HG02759 (cell line): ENCODE measurements at regions not wholly inside any gene's neighbourhood (a gene's known extent, or its start where the extent isn't known, plus 50 kb on each side); places are given as distances from the start of the nearest gene placed in this dataset.

Experiments used
- ATAC-seq: cut with Tn5 transposase; IDR thresholded peaks from one replicate; pipeline ENCODE4 v1.9.1; 2021; ENCODE audit warnings: mild to moderate bottlenecking, moderate library complexity; ENCODE audit not compliant: unreplicated experiment

DNA sequence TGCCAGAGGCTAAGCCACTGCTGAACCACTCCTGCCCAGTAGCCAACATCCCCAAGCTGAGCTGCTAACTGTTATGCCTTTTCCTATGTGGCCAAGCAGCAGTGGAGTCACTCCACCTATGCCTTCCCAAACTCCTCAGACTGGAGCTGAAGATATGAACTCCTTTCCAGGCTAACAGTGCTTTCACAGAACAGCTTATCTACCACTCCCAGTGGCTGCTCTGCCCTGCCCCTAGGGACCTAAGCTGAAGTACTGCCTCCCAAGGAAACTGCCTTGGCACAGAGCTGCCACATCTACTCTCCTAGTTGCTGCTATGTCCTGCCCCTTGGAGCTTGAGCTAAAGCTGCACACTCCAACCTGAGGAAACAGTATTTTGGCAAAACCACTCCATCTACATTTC, 275.9 kb downstream of the RBM43 start:
- no peak for ATAC-seq

DNA sequence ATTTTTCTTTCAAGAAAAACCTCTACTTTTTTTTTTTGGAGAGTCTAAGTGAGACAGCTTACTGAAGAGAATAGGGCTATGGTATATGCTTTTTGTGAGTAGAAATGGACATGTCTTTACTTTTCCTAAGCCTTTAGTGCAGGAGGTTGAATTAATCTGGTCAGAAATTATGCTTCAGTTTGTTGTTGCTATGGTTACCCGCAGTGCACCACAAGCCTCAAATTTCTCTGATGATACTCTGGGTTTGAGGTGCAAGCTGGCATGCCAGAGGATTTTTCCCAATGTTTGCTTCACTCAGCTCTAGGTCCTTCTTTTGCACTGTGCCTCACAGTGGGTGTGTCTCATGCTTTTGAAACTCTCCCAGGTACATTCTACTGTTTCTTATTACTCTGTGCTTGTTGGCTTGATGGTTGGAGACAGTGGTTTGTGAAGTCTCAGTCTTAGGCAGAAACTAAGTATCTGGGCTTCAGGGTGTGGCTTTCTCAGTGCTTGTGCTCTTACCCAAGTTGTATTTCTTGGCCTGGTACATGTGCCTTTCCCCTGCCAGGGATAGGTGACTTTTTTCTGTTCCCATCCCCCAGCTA, 278.3 kb downstream of the RBM43 start:
- ATAC-seq = no peak

DNA sequence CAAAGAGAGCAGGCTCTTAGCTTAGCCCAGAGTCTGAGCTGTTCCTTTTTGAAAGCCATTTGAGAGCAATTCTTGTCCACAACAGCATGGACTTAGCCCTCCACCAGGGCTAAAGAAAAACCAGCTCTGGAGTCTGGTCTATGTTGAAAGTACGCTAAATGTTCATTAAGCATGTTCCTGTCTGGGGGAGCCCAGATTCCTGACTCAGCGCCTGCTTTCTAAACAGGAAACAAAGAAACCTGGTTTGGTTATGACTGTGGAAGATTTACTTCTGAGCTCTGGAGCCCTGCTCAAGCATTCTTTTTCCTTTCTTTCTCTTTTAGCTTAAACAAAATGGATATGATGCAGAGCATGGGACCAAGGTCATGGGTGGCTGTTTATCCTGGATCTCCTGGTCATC, 279.8 kb downstream of the RBM43 start:
- ATAC-seq = no peak

- no peak for ATAC-seq
Observed at GRCh38 chr2:150978053-150978452, 283.6 kb downstream of the RBM43 start.

DNA sequence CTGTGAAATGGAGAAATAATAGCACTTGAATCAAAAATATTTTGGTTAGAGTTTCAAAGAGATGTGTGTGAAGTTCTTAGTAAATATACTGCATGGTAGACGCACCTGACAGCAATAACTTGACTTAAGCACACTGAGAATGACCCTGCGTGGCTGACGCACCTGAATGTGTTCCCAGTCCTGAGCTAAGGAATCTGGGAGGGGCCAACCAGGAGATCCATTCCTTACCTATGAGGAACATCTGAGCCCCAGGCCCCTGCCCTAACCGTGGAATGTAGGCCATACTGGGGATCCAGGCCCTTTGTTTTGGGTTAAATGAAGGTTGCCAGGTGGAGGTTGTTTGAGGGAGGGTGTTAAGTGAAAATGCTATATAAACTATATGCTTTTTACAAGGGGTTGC, 284.4 kb downstream of the RBM43 start:
- no peak for ATAC-seq

DNA sequence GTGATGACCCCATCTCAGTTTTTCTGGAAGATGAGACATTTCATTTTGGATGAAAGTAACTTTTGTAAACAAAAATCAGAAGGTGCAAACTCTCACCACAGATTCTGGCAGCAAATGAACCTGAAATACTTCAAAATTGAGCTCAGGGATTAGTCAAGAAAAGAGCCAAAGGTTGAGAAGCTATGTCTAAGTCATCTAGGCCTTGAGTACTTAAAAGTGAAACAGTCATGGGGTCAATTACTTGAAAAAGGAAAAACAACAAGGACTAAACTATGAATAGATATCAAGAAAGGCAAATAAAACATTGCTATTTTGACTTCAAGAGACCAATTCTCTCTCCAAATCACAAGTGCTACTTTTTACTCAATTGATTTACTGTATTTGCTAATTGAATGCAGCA, 285.1 kb downstream of the RBM43 start:
- ATAC-seq = no peak

DNA sequence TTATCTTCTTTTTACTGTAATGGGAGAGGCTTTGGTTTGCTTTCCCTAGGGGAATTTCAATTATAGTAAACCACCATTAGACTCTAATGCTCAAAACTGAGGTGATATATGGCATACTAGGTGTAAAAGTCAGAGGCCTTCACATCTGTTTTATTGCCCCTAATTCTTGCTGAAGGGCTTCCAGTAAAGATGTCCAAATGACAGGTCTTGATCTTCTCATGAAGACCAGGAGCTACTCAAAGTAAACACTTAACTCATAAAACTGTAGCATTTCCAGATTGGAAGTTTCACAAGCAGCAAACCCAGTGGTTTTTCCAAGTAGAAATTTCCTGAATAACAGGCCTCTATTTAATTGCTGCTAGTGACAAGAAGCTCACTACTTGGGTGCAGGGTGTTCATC, 286.8 kb downstream of the RBM43 start:
- ATAC-seq = no peak

DNA sequence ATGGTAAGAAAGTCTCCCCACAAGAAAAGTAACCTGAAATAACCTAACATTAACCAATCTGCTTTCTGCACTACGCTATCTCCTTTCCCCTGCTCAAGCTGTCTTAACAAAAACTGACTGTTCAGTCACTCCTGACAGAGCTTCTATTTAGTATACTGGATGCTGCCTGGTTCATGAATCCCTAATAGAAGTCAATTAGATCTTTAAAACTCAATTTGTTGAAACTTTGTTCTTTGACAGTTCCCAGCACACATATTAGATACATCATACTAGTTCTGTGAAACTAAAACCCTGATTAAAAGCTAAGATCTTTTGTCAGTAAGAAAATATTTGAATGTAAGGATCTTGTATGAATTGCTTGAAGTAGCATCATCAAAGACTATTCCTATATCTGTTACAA, 287.4 kb downstream of the RBM43 start:
- no peak for ATAC-seq

DNA sequence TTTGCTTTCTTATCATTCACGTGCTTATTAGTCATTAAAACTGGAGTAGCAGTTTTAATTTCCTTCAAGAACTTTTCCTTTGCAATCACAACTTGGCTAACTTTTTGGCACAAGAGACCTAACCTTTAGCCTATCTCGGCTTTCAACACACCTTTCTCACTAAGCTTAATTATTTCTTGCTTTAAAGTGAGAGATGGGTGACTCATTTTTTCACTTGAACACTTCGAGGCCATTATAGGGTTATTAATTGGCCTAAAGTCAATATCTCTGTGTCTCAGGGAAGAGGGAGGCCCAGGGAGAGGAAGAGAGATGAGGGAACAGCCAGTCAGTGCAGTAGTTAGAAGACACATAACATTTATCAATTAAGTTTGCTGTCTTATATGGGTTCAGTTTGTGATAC, 289.8 kb downstream of the RBM43 start:
- no peak for ATAC-seq

DNA sequence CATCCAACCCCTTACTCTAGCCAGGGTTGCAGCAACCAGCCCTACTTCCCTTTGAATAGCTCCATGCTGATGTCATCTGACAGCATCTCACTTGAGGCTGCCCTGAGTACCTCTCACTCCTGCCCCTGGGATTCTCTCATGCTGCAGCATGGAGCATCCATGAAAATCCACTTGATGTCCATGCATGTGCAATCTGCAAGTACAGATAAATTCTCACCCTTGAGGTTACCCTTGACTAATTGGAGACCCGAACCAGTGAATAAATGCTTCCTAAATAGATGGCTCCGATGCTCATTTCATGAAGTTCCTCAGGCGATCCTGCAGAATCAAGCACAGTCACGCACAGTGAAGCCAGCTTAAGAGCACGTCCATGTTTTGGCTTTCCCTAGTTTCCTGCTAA, 298.3 kb downstream of the RBM43 start:
- ATAC-seq = no peak

DNA sequence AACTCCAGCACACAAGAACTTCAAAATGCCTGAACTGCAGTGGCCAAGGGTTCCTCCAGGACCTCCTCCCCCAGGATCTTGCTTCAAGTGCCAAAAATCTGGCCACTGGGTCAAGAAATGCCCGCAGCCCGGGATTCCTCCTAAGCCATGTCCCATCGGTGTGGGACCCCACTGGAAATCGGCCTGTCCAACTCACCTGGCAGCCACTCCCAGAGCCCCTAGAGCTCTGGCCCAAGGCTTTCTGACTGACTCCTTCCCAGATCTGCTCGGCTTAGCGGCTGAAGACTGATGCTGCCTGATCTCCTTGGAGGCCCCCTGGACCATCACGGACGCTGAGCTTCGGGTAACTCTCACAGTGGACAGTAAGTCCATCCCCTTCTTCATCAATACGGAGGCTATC, 306.4 kb downstream of the RBM43 start:
- no peak for ATAC-seq

DNA sequence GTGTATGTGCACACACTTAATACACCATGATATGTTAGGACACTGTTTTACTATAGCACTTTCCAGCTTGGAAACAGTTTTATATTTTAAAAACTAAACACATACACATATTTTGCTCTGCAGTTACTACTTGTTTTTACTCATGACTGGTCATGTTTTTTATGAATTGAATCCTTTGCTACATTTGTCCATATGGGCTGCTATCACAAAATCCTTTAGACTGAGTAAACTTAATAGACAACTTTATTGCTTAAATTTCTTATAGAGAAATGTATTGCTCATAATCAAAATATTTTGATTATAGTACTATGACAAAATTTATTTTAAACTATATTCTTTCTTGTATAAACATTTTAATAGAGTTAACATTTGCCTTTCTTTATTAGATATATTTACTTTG, 314.8 kb downstream of the RBM43 start:
- ATAC-seq = no peak

GRCh38 chr2:150944315-150944714, 317.3 kb downstream of the RBM43 start:
- no peak for ATAC-seq

DNA sequence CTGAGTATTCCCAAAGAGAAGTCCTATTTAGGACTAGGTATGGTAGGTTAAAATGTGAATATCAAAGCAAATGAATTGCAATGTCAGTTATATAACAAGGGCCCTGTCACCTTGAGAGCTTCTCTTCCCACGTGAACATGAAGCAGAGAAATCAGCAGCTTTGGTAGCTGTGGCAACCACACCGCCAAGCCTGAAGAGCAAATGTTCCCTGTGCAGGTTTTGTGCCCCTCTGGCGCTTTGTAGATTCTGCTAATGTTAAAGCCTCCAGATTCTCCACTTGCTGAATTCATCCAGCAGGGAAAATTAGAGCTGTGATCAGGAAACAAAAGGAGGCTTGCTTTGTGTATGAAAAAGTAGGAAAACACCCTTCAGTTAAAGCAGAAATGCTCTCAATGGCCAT, 322.6 kb downstream of the RBM43 start:
- no peak for ATAC-seq

DNA sequence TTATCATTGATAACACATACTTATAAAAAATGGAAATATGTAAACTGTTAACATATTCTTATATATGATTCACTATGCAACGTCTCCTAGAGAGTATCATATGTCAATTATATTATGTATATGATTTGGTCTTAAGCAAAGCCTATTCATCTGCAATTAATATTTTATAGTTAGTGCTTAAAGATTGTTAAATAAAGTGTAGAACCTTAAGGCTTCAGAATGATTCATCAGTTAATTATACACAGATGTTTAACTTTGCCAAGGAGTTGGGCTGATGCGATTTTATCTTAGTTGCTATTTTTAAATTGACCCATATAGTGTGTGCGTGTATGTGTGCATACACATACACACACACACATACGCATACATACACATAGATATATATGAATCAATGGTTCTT, 323.1 kb downstream of the RBM43 start:
- ATAC-seq = no peak

DNA sequence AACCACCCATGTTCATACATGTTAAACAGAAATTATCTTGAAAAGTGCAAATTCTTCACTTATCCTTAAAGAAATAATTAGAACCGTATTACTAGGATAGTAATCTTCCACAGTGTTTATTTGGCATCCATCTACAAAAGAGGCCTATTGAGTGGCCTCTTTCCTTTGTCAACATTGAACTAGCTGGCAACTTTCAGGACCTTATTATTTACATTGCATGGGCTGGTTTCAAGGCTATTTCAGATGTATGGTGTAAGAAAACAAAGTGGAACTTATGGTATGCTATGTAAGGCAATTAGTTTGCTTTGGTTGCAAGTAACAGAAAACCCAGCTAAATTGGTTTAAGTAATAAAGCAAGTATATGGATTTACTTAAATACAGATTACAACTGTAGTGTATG, 324.6 kb downstream of the RBM43 start:
- ATAC-seq = no peak

DNA sequence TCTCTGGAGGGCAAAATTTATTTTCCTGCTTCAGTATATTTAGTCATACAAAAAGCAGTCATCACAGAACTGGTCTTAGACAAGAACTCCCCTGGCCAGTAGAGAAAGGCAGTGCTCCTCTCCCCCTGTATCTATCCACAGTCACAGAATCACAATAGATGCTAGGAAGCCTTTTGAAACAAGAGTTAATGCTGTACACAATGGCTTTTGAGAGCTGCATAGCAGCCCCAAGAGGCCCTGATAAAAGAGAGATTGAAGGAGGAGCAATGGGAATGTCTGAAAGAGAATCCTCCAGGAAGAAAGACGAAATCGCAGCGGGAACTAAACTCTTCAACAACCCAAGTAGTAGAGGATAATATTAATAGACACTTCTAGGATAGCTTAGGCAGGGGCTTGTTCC, 330.2 kb downstream of the RBM43 start:
- ATAC-seq = no peak

- no peak for ATAC-seq
Observed at GRCh38 chr2:150925611-150926010, 336.1 kb downstream of the RBM43 start.

DNA sequence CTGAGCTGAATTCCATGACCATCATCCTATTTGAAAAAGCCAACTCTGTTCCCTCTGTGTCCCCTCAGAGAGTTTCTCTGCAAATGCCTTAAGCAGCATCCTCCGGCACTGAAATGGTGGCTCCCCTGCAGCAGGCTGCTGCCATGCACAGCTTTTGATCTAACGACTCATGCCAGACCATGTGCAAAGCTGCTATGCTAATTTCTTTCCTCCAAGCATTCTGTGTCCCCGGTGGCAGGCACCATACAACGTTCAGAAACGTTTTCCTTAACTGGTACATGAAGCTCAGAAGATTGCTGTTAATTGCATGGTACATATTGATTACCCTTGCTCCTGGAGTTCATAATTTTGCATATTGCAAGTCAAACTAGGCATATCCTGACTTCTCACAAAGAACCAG, 336.8 kb downstream of the RBM43 start:
- ATAC-seq = no peak

DNA sequence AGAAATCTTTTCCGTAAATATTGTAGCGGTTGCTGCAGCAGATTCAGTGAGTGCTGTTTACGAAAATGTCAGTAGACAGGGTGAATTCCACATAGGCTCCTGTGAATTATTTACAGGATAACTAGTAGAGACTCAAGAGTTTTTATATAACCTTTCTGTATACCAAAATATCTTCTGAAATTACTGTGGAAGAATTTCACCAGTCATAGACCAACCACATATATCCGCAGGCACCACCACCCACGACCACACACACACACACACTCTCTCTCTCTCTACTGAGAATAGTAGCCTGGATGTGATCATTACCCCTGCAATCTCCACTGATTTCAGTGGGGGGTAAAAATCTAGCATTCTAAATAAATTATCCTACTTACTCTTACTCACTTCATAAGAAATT, 341.8 kb downstream of the RBM43 start:
- ATAC-seq = no peak

DNA sequence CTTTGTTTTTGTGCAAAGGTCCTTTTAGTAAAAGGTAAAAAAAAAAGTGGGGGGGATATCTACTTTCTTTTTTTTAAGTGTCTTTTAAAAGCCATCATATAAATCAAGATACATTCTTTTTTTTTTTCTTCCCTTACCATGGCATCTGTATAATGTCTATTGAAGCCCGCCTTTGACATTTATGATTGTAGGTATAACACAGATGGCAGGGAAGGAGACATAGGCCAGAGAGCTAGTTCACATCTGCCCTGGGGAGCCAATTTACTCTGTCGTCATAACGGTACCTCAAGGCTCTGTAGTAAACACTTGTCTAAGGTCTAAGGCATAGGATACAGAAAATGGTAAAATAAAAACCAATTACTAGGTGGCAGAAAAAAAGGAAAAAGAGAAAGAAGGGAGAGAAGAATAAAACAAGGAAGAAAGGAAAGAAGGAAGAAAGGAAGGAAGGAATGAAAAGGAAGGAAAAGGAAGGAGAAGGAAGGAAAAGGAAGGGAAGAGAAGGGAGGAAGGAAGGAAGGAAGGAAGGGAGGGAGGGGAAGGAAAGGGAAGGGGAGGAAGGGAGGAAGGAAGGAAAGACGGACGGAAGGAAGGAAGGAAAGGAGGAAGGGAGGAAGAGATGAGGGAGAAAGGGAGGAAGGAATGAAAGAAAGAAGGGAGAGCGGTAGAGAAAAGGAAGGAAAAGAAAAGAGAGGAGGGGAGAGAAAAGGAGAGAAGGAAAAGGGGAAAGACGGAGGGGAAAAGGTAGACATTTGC, 343.5 kb downstream of the RBM43 start:
- no peak for ATAC-seq

DNA sequence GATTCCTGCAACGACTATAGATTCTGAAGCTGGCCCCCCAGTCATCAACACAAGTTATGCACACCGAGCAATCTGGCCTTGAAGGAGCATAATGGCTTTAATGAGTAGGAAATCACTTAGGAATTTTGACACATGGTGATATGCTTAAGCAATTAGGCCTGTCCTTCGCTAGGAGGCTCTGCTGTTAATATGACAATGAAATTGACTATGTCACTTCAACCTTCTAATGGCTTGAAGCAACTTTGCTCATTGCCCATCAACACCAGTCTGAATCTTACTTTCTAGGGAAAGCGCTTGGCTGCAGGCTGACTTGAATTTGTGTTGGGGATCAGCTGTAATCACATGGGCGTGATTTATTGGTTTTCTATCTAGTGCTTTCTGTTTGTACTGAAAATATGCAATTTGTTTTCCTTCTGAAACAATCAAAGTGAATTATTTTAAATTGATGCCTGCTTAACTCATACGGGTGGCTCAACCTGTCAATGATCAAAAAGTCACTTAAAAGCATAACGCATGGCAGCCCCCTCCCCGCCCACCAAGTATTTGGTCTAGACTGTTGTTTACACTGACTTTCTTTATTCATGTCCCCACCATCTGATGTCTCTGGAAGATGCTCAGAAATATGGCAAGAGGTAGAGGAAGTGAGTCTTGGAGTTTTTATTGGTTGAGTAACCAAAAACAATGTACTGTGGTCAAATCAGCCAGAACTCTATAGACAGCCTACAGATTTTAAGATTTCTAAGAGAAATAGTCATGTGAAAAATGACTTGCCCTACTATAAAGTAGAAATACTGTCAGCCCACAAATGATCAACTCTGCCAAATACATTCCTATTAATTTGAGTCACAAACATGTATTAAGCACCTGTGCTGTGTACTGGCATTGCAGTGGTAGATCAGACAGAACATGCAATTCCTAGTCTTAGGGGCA, 344.9 kb downstream of the RBM43 start:
- no peak for ATAC-seq
